ENCODE measurements at regions not wholly inside any gene's neighbourhood (a gene's known extent, or its start where the extent isn't known, plus 50 kb on each side); places are given as distances from the start of the nearest gene placed in this dataset.
"Not testable (repeated sequence)": the region's sequence is repeated elsewhere in the genome, so short reads cannot be mapped to it uniquely, and the experiment has no call there.

GRCh38 chr9:42412354-42412753 lies 228.9 kb downstream of the SPATA31A6 start:
- H3K79me2 ChIP-seq (ENCODE audit: control insufficient read depth, insufficient read depth, low read length); POLR2A ChIA-PET; in situ Hi-C loops (cut with MboI); ATAC-seq; H3K4me3 ChIP-seq; H4K20me1 ChIP-seq (replicated peaks; ENCODE audit: control insufficient read depth, insufficient read depth, low read length); H3K4me1 ChIP-seq (replicated peaks in 1 of 2; ENCODE audit: control insufficient read depth in 2 of 2, insufficient read depth in 2 of 2, low read length in 2 of 2); CTCF ChIA-PET (ENCODE audit: low intra/inter-chr PET ratio); H3K27ac ChIP-seq (ENCODE audit: extremely low read depth, low read depth, low read length); BruUV-seq (replicated peaks); intact Hi-C loops (cut with micrococcal nuclease); H3K9me3 ChIP-seq (replicated peaks; ENCODE audit: control insufficient read depth, insufficient read depth, low read depth, low read length); H3K4me2 ChIP-seq (ENCODE audit: insufficient read depth, low read length); H3K9ac ChIP-seq (ENCODE audit: insufficient read depth in 1 of 2, low read depth in 2 of 2, low read length in 2 of 2); H3K36me3 ChIP-seq (ENCODE audit: control insufficient read depth, insufficient read depth, low read length); H3K9me1 ChIP-seq (ENCODE audit: control insufficient read depth, insufficient read depth, low read length); FAIRE-seq; H3K27me3 ChIP-seq (ENCODE audit: control insufficient read depth in 2 of 2, insufficient read depth in 2 of 2, low read length in 2 of 2); DNase-seq (ENCODE audit: extremely low read depth in 1 of 4, low spot score in 3 of 4); H2AFZ ChIP-seq (ENCODE audit: low read depth, low read length): not testable (repeated sequence)
- WGBS (ENCODE audit: insufficient coverage, low coverage, missing lambda C conversion rate): 8% methylated on average over 1 of the region's 1 CpG

GRCh38 chr9:42414865-42415264 lies 231.4 kb downstream of the SPATA31A6 start:
- H3K9me3 ChIP-seq (replicated peaks; ENCODE audit: control insufficient read depth, insufficient read depth, low read depth, low read length); H3K4me2 ChIP-seq (ENCODE audit: insufficient read depth, low read length); BruUV-seq (replicated peaks); H3K27ac ChIP-seq (ENCODE audit: extremely low read depth, low read depth, low read length); FAIRE-seq; ATAC-seq; H3K9ac ChIP-seq (ENCODE audit: insufficient read depth in 1 of 2, low read depth in 2 of 2, low read length in 2 of 2); H3K9me1 ChIP-seq (ENCODE audit: control insufficient read depth, insufficient read depth, low read length); H3K27me3 ChIP-seq (ENCODE audit: control insufficient read depth in 2 of 2, insufficient read depth in 2 of 2, low read length in 2 of 2); H2AFZ ChIP-seq (ENCODE audit: low read depth, low read length); H3K4me1 ChIP-seq (replicated peaks in 1 of 2; ENCODE audit: control insufficient read depth in 2 of 2, insufficient read depth in 2 of 2, low read length in 2 of 2); DNase-seq (ENCODE audit: extremely low read depth in 1 of 4, low spot score in 3 of 4); intact Hi-C loops (cut with micrococcal nuclease); H3K4me3 ChIP-seq; H3K36me3 ChIP-seq (ENCODE audit: control insufficient read depth, insufficient read depth, low read length); in situ Hi-C loops (cut with MboI); CTCF ChIA-PET (ENCODE audit: low intra/inter-chr PET ratio); H4K20me1 ChIP-seq (replicated peaks; ENCODE audit: control insufficient read depth, insufficient read depth, low read length); POLR2A ChIA-PET; H3K79me2 ChIP-seq (ENCODE audit: control insufficient read depth, insufficient read depth, low read length): not testable (repeated sequence)
- WGBS (ENCODE audit: insufficient coverage, low coverage, missing lambda C conversion rate): no CpG with 5 or more reads among the region's 1 CpG

GRCh38 chr9:42419652-42420051 lies 236.2 kb downstream of the SPATA31A6 start:
- H3K27me3 ChIP-seq (ENCODE audit: control insufficient read depth in 2 of 2, insufficient read depth in 2 of 2, low read length in 2 of 2); H3K4me3 ChIP-seq; H2AFZ ChIP-seq (ENCODE audit: low read depth, low read length); H4K20me1 ChIP-seq (replicated peaks; ENCODE audit: control insufficient read depth, insufficient read depth, low read length); H3K4me2 ChIP-seq (ENCODE audit: insufficient read depth, low read length); ATAC-seq; in situ Hi-C loops (cut with MboI); H3K79me2 ChIP-seq (ENCODE audit: control insufficient read depth, insufficient read depth, low read length); DNase-seq (ENCODE audit: extremely low read depth in 1 of 4, low spot score in 3 of 4); intact Hi-C loops (cut with micrococcal nuclease); POLR2A ChIA-PET; H3K4me1 ChIP-seq (replicated peaks in 1 of 2; ENCODE audit: control insufficient read depth in 2 of 2, insufficient read depth in 2 of 2, low read length in 2 of 2); H3K9me3 ChIP-seq (replicated peaks; ENCODE audit: control insufficient read depth, insufficient read depth, low read depth, low read length); FAIRE-seq; H3K9me1 ChIP-seq (ENCODE audit: control insufficient read depth, insufficient read depth, low read length); CTCF ChIA-PET (ENCODE audit: low intra/inter-chr PET ratio); H3K36me3 ChIP-seq (ENCODE audit: control insufficient read depth, insufficient read depth, low read length); H3K27ac ChIP-seq (ENCODE audit: extremely low read depth, low read depth, low read length); BruUV-seq (replicated peaks); H3K9ac ChIP-seq (ENCODE audit: insufficient read depth in 1 of 2, low read depth in 2 of 2, low read length in 2 of 2): not testable (repeated sequence)
- WGBS (ENCODE audit: insufficient coverage, low coverage, missing lambda C conversion rate): no CpG with 5 or more reads among the region's 8 CpGs

GRCh38 chr9:42420324-42420723 lies 236.9 kb downstream of the SPATA31A6 start:
- H3K9me1 ChIP-seq (ENCODE audit: control insufficient read depth, insufficient read depth, low read length); H3K27ac ChIP-seq (ENCODE audit: extremely low read depth, low read depth, low read length); H3K4me1 ChIP-seq (replicated peaks in 1 of 2; ENCODE audit: control insufficient read depth in 2 of 2, insufficient read depth in 2 of 2, low read length in 2 of 2); H3K4me3 ChIP-seq; DNase-seq (ENCODE audit: extremely low read depth in 1 of 4, low spot score in 3 of 4); H3K9me3 ChIP-seq (replicated peaks; ENCODE audit: control insufficient read depth, insufficient read depth, low read depth, low read length); H3K4me2 ChIP-seq (ENCODE audit: insufficient read depth, low read length); H3K9ac ChIP-seq (ENCODE audit: insufficient read depth in 1 of 2, low read depth in 2 of 2, low read length in 2 of 2); H3K27me3 ChIP-seq (ENCODE audit: control insufficient read depth in 2 of 2, insufficient read depth in 2 of 2, low read length in 2 of 2); H4K20me1 ChIP-seq (replicated peaks; ENCODE audit: control insufficient read depth, insufficient read depth, low read length); CTCF ChIA-PET (ENCODE audit: low intra/inter-chr PET ratio); H3K79me2 ChIP-seq (ENCODE audit: control insufficient read depth, insufficient read depth, low read length); intact Hi-C loops (cut with micrococcal nuclease); BruUV-seq (replicated peaks); H3K36me3 ChIP-seq (ENCODE audit: control insufficient read depth, insufficient read depth, low read length); H2AFZ ChIP-seq (ENCODE audit: low read depth, low read length); POLR2A ChIA-PET; FAIRE-seq; ATAC-seq; in situ Hi-C loops (cut with MboI): not testable (repeated sequence)
- 0% methylated on average over 2 of the region's 2 CpGs for WGBS (ENCODE audit: insufficient coverage, low coverage, missing lambda C conversion rate)
